Mesendoderm (in vitro differentiated cells): ENCODE measurements at regions not wholly inside any gene's neighbourhood (a gene's known extent, or its start where the extent isn't known, plus 50 kb on each side); places are given as distances from the start of the nearest gene placed in this dataset.
A peak's percentile ranks its signal among the peaks of the same experiment; 100 is the strongest.

ENCODE experiments used
- DNase-seq: peaks from one replicate; pipeline ENCODE4 v3.0.0; 2013
- H2AK5ac ChIP-seq: 2 replicates; pipeline ENCODE4 v1.6.1; 2013; ENCODE audit warnings: low read length, inconsistent platforms
- H2BK120ac ChIP-seq: 2 replicates; pipeline ENCODE4 v1.6.1; 2013; ENCODE audit warnings: low read depth, mild to moderate bottlenecking, low read length, moderate library complexity, mixed read lengths
- H2BK15ac ChIP-seq: replicated peaks from 2 replicates; pipeline ENCODE4 v1.6.1; 2013; ENCODE audit warnings: low read depth, mild to moderate bottlenecking, moderate library complexity
- H2BK5ac ChIP-seq: 2 replicates; pipeline ENCODE4 v1.6.1; 2013; ENCODE audit warnings: low read length, inconsistent platforms
- H3K18ac ChIP-seq: 2 replicates; pipeline ENCODE4 v1.6.1; 2013; ENCODE audit warnings: mild to moderate bottlenecking, low read length, mixed read lengths
- H3K23ac ChIP-seq: one replicate; pipeline ENCODE4 v1.6.1; 2013; ENCODE audit warnings: low read length
- H3K27ac ChIP-seq: 2 replicates; pipeline ENCODE4 v1.5.1; 2013; ENCODE audit warnings: low read depth, mild to moderate bottlenecking, inconsistent platforms, low read length, moderate library complexity
- H3K27me3 ChIP-seq: 2 replicates; pipeline ENCODE4 v1.6.1; 2013; ENCODE audit warnings: low read length, control low read depth, mild to moderate bottlenecking, inconsistent platforms; ENCODE audit not compliant: insufficient read depth, poor library complexity
- H3K36me3 ChIP-seq: 2 replicates; pipeline ENCODE4 v1.6.1; 2013; ENCODE audit warnings: low read length, inconsistent platforms; ENCODE audit not compliant: control insufficient read depth, insufficient read depth
- H3K4ac ChIP-seq: one replicate; pipeline ENCODE4 v1.6.1; 2013; ENCODE audit warnings: low read depth, mild to moderate bottlenecking, low read length, moderate library complexity
- H3K4me1 ChIP-seq: 2 replicates; pipeline ENCODE4 v1.6.1; 2013; ENCODE audit warnings: low read depth, low read length, inconsistent platforms; ENCODE audit not compliant: control insufficient read depth
- H3K4me2 ChIP-seq: 2 replicates; pipeline ENCODE4 v1.6.1; 2013; ENCODE audit warnings: low read length
- H3K4me3 ChIP-seq: 2 replicates; pipeline ENCODE4 v1.5.1; 2013; ENCODE audit warnings: mild to moderate bottlenecking, low read length
- H3K56ac ChIP-seq: one replicate; pipeline ENCODE4 v1.6.1; 2013; ENCODE audit warnings: low read length
- H3K79me1 ChIP-seq: 2 replicates; pipeline ENCODE4 v1.6.1; 2013; ENCODE audit warnings: low read length, inconsistent platforms
- H3K79me2 ChIP-seq: 2 replicates; pipeline ENCODE4 v1.6.1; 2013; ENCODE audit warnings: mild to moderate bottlenecking, low read length; ENCODE audit not compliant: control insufficient read depth, insufficient read depth
- H3K9ac ChIP-seq: 2 replicates; pipeline ENCODE4 v1.6.1; 2013; ENCODE audit warnings: low read length, inconsistent platforms
- H4K5ac ChIP-seq: one replicate; pipeline ENCODE4 v1.6.1; 2013; ENCODE audit warnings: low read length
- H4K8ac ChIP-seq: one replicate; pipeline ENCODE4 v1.6.1; 2013; ENCODE audit warnings: low read depth, mild to moderate bottlenecking, control low read depth, low read length, moderate library complexity
- WGBS: extraction: QIAGEN DNeasy Blood & Tissue Kit; methylation state at CpG from one replicate; pipeline ENCODE4 v1.1.7; 2013; ENCODE audit warnings: low lambda C conversion rate, missing lambda C conversion rate; ENCODE audit not compliant: insufficient coverage; ENCODE audit errors: extremely low coverage; 5-methylcytosine and 5-hydroxymethylcytosine counted together

GRCh38 chr13:53622456-53622855 lies 593.8 kb downstream of the OLFM4 start:
- no CpG with 5 or more reads among the region's 2 CpGs for WGBS
- H2BK120ac ChIP-seq, result no peak overlapping the region

DNA sequence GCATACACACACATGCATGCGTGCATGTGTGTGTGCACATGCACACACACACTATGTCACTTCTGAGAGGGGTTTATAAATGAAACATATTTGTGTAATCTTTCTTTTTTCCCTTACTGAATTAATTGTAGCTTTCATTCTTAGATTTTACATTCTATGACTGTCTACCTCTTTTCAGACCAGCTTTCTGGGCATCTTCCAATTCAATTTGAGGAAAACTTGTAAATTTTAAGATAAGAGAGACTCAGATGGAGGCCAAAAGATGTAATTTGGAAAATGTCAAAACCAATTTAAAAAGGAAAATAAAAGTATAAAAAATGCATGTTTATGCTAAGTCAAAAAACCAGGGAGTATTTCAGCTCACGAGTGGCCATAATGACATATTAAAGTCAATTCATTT lies 594.5 kb downstream of the OLFM4 start:
- Histone ChIP-seq H3K36me3 (no peaks in the 10 kb centered on the region), H3K4me2 (no peak overlapping the region), H3K56ac (no peak overlapping the region), H3K27me3 (no peaks in the 10 kb centered on the region), H3K79me2 (no peaks in the 10 kb centered on the region), H3K18ac (no peak overlapping the region), H3K4ac (no peak overlapping the region), H4K5ac (no peak overlapping the region), H3K4me1 (no peaks in the 10 kb centered on the region), H2BK120ac (no peak overlapping the region), H3K4me3 (no peak overlapping the region), H4K8ac (no peak overlapping the region), H3K27ac (no peak overlapping the region), H2BK15ac (no peak overlapping the region), H3K23ac (no peak overlapping the region), H2AK5ac (no peak overlapping the region), H3K79me1 (no peaks in the 10 kb centered on the region), H2BK5ac (no peak overlapping the region), H3K9ac (no peak overlapping the region)
- DNase-seq, result no peak
- WGBS, result no CpG with 5 or more reads among the region's 2 CpGs

More at GRCh38 chr13:53622456-53622855, 593.8 kb downstream of the OLFM4 start:
- Histone ChIP-seq H3K23ac (no peak overlapping the region), H2AK5ac (no peak overlapping the region), H3K36me3 (no peaks in the 10 kb centered on the region), H3K79me1 (no peaks in the 10 kb centered on the region), H3K79me2 (no peaks in the 10 kb centered on the region), H3K4ac (no peak overlapping the region), H3K18ac (no peak overlapping the region), H4K8ac (no peak overlapping the region), H3K9ac (no peak overlapping the region), H3K27me3 (no peaks in the 10 kb centered on the region), H3K27ac (no peak overlapping the region), H3K4me1 (no peaks in the 10 kb centered on the region), H2BK15ac (no peak overlapping the region), H3K4me2 (no peak overlapping the region), H4K5ac (no peak overlapping the region), H3K56ac (no peak overlapping the region), H3K4me3 (no peak overlapping the region), H2BK5ac (no peak overlapping the region)
- DNase-seq, result no peak

GRCh38 chr13:53631511-53631910 lies 602.9 kb downstream of the OLFM4 start:
- no peak overlapping the region for H3K27ac ChIP-seq
- no peak overlapping the region for H3K9ac ChIP-seq
- H4K5ac ChIP-seq, result no peak overlapping the region
- no peaks in the 10 kb centered on the region for H3K4me1 ChIP-seq
- H3K36me3 ChIP-seq, result no peaks in the 10 kb centered on the region
- H3K4ac ChIP-seq, result no peak overlapping the region
- H3K56ac ChIP-seq, result no peak overlapping the region
- no peak overlapping the region for H2AK5ac ChIP-seq
- H3K4me3 ChIP-seq, result no peak overlapping the region
- no peak overlapping the region for H4K8ac ChIP-seq
- H3K27me3 ChIP-seq, result no peaks in the 10 kb centered on the region
- H3K4me2 ChIP-seq, result no peak overlapping the region
- peak; percentile 21 for DNase-seq
- no peak overlapping the region for H3K23ac ChIP-seq
- H2BK5ac ChIP-seq, result no peak overlapping the region
- H3K18ac ChIP-seq, result no peak overlapping the region
- H2BK15ac ChIP-seq, result no peak overlapping the region
- no peaks in the 10 kb centered on the region for H3K79me1 ChIP-seq
- no peaks in the 10 kb centered on the region for H3K79me2 ChIP-seq
- WGBS, result no CpG with 5 or more reads among the region's 2 CpGs
- no peak overlapping the region for H2BK120ac ChIP-seq

- no peak overlapping the region for H2AK5ac ChIP-seq
- H3K23ac ChIP-seq, result no peak overlapping the region
- H3K4me2 ChIP-seq, result no peak overlapping the region
- H3K36me3 ChIP-seq, result no peaks in the 10 kb centered on the region
- H3K79me1 ChIP-seq, result no peaks in the 10 kb centered on the region
- no peaks in the 10 kb centered on the region for H3K4me1 ChIP-seq
- no CpG with 5 or more reads among the region's 2 CpGs for WGBS
- H3K4me3 ChIP-seq, result no peak overlapping the region
- H3K4ac ChIP-seq, result no peak overlapping the region
- no peak overlapping the region for H3K18ac ChIP-seq
- no peak overlapping the region for H3K27ac ChIP-seq
- no peak overlapping the region for H4K5ac ChIP-seq
- no peak overlapping the region for H3K56ac ChIP-seq
- no peak overlapping the region for H2BK5ac ChIP-seq
- no peaks in the 10 kb centered on the region for H3K79me2 ChIP-seq
- H2BK15ac ChIP-seq, result no peak overlapping the region
- DNase-seq, result no peak
- no peaks in the 10 kb centered on the region for H3K27me3 ChIP-seq
- H4K8ac ChIP-seq, result no peak overlapping the region
- H2BK120ac ChIP-seq, result no peak overlapping the region
- no peak overlapping the region for H3K9ac ChIP-seq
Measured at GRCh38 chr13:53638040-53638439, 609.4 kb downstream of the OLFM4 start.

DNA sequence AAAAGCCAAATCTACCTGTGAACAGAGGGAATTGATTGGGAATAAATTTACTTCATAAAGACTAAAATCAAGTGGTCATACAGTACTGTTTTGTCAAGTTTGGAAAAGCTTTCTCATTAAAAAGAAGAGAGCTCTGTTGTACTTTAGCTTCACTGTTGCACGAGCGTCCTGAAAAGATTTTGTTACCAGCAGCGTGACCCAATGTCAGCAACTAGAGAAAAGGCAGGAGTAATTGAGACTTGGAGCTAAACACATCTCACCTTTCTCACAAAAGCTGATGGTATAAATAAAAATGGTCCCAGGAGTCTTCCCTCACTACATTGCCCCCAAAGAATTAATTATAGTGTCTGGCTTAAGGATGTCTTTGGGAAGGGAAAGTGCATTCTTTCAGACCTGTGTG lies 613.7 kb downstream of the OLFM4 start:
- H3K79me2 ChIP-seq, result no peaks in the 10 kb centered on the region
- no peak overlapping the region for H3K4me2 ChIP-seq
- DNase-seq, result no peak
- H3K56ac ChIP-seq, result no peak overlapping the region
- no peak overlapping the region for H3K4ac ChIP-seq
- H3K27ac ChIP-seq, result no peak overlapping the region
- no peak overlapping the region for H2AK5ac ChIP-seq
- no peak overlapping the region for H3K9ac ChIP-seq
- no peaks in the 10 kb centered on the region for H3K79me1 ChIP-seq
- H3K36me3 ChIP-seq, result no peaks in the 10 kb centered on the region
- H2BK120ac ChIP-seq, result no peak overlapping the region
- H2BK15ac ChIP-seq, result no peak overlapping the region
- no peak overlapping the region for H3K18ac ChIP-seq
- H2BK5ac ChIP-seq, result no peak overlapping the region
- H3K4me1 ChIP-seq, result no peaks in the 10 kb centered on the region
- H3K23ac ChIP-seq, result no peak overlapping the region
- no CpG with 5 or more reads among the region's 3 CpGs for WGBS
- no peak overlapping the region for H3K4me3 ChIP-seq
- H3K27me3 ChIP-seq, result no peaks in the 10 kb centered on the region
- H4K8ac ChIP-seq, result no peak overlapping the region
- H4K5ac ChIP-seq, result no peak overlapping the region

DNA sequence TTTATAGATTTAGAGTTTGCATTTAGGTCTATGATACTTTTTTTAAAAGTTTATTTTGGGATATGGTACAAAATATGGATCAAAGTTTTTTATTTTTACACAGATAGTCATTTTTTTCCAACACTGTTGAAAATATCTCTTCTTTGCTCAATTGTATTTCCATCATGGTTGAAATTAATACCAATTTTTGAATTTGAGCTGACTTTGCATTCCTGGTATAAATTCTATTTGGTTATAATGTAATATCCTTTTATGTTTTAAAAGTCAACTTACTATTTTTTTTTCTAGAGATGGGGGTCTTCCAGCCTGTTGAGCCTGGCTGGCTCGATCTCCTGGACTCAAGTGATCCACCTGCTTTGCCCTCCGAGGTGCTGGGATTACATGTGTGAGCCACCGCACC lies 620.1 kb downstream of the OLFM4 start:
- Histone ChIP-seq H3K9ac (no peak overlapping the region), H3K36me3 (no peaks in the 10 kb centered on the region), H4K5ac (no peak overlapping the region), H3K23ac (no peak overlapping the region), H2BK5ac (no peak overlapping the region), H2BK15ac (no peak overlapping the region), H3K18ac (no peak overlapping the region), H3K4me3 (no peak overlapping the region), H2AK5ac (no peak overlapping the region), H3K79me2 (no peaks in the 10 kb centered on the region), H3K27ac (no peak overlapping the region), H3K4ac (no peak overlapping the region), H3K79me1 (no peaks in the 10 kb centered on the region), H2BK120ac (no peak overlapping the region), H3K4me1 (no peaks in the 10 kb centered on the region), H3K27me3 (no peaks in the 10 kb centered on the region), H3K4me2 (no peak overlapping the region), H4K8ac (no peak overlapping the region), H3K56ac (no peak overlapping the region)
- DNase-seq, result no peak
- no CpG with 5 or more reads among the region's 3 CpGs for WGBS
